ENCODE measurements at regions not wholly inside any gene's neighbourhood (a gene's known extent, or its start where the extent isn't known, plus 50 kb on each side); places are given as distances from the start of the nearest gene placed in this dataset.

- no peak overlapping the region for H3K4me3 ChIP-seq (ENCODE audit: low read depth, low read length)
- DNase-seq (ENCODE audit: low read depth) = no peak
- TF ChIP-seq CTCF (IDR thresholded peaks at IDR 0.05; ENCODE audit: control insufficient read depth, extremely low read depth, insufficient read depth) = no peak
These were observed 212.8 kb downstream of the SLITRK6 start for GRCh38 chr13:85586422-85586831.

- no peak overlapping the region for H3K4me3 ChIP-seq (ENCODE audit: low read depth, low read length)
- DNase-seq (ENCODE audit: low read depth) = no peak
- no peak for TF ChIP-seq CTCF (IDR thresholded peaks at IDR 0.05; ENCODE audit: control insufficient read depth, extremely low read depth, insufficient read depth)
These were observed 216.3 kb downstream of the SLITRK6 start for GRCh38 chr13:85582890-85583289.

- TF ChIP-seq CTCF (IDR thresholded peaks at IDR 0.05; ENCODE audit: control insufficient read depth, extremely low read depth, insufficient read depth) = no peak
- DNase-seq (ENCODE audit: low read depth) = no peak
- H3K4me3 ChIP-seq (ENCODE audit: low read depth, low read length) = no peak overlapping the region
These were observed 224.1 kb downstream of the SLITRK6 start for GRCh38 chr13:85575110-85575509.

- no peak for TF ChIP-seq CTCF (IDR thresholded peaks at IDR 0.05; ENCODE audit: control insufficient read depth, extremely low read depth, insufficient read depth)
- no peak for DNase-seq (ENCODE audit: low read depth)
- no peak overlapping the region for H3K4me3 ChIP-seq (ENCODE audit: low read depth, low read length)
These were observed 231.3 kb downstream of the SLITRK6 start for GRCh38 chr13:85567909-85568308.

- no peak for TF ChIP-seq CTCF (IDR thresholded peaks at IDR 0.05; ENCODE audit: control insufficient read depth, extremely low read depth, insufficient read depth)
- DNase-seq (ENCODE audit: low read depth) = no peak
These were observed 233.6 kb downstream of the SLITRK6 start for GRCh38 chr13:85565652-85566051.

GRCh38 chr13:85564598-85564997 is 234.6 kb downstream of the SLITRK6 start:
- H3K4me3 ChIP-seq (ENCODE audit: low read depth, low read length) = no peak overlapping the region
- no peak for DNase-seq (ENCODE audit: low read depth)
- no peak for TF ChIP-seq CTCF (IDR thresholded peaks at IDR 0.05; ENCODE audit: control insufficient read depth, extremely low read depth, insufficient read depth)

More at GRCh38 chr13:85565652-85566051, 233.6 kb downstream of the SLITRK6 start:
- H3K4me3 ChIP-seq (ENCODE audit: low read depth, low read length) = no peak overlapping the region

- no peak for TF ChIP-seq CTCF (IDR thresholded peaks at IDR 0.05; ENCODE audit: control insufficient read depth, extremely low read depth, insufficient read depth)
- no peak for DNase-seq (ENCODE audit: low read depth)
- H3K4me3 ChIP-seq (ENCODE audit: low read depth, low read length) = no peak overlapping the region
These were observed 236.9 kb downstream of the SLITRK6 start for GRCh38 chr13:85562282-85562681.

Data from LNCaP clone FGC (cell line).